Activated CD8-positive, alpha-beta memory T cell treated with anti-CD3 and anti-CD28 coated beads, Interleukin-2, amount 50 U/mL, for 1 hour (primary cell): ENCODE measurements at regions not wholly inside any gene's neighbourhood (a gene's known extent, or its start where the extent isn't known, plus 50 kb on each side); places are given as distances from the start of the nearest gene placed in this dataset.
"Not testable (repeated sequence)": the region's sequence is repeated elsewhere in the genome, so short reads cannot be mapped to it uniquely, and the experiment has no call there.

ENCODE experiments used
- DNase-seq: peaks from one replicate; pipeline ENCODE4 v3.0.0-alpha.2; 2020; ENCODE audit errors: extremely low read depth

- no peak for DNase-seq
Observed at GRCh38 chr3:5690904-5691532, 503.5 kb downstream of the EDEM1 start.

- no peak for DNase-seq
Observed at GRCh38 chr3:5692446-5692845, 504.9 kb downstream of the EDEM1 start.

- no peak for DNase-seq
Observed at GRCh38 chr3:5694266-5694665, 506.8 kb downstream of the EDEM1 start.

- no peak for DNase-seq
Observed at GRCh38 chr3:5698851-5699250, 511.3 kb downstream of the EDEM1 start.

- no peak for DNase-seq
Observed at GRCh38 chr3:5699313-5699712, 511.8 kb downstream of the EDEM1 start.

GRCh38 chr3:5699811-5700210 lies 512.3 kb downstream of the EDEM1 start:
- DNase-seq: no peak

- DNase-seq: not testable (repeated sequence)
Observed at GRCh38 chr3:5701005-5701404, 513.5 kb downstream of the EDEM1 start.

- DNase-seq: no peak
Observed at GRCh38 chr3:5707794-5708193, 520.3 kb downstream of the EDEM1 start.

GRCh38 chr3:5709714-5710113 lies 522.2 kb downstream of the EDEM1 start:
- DNase-seq: no peak

GRCh38 chr3:5710718-5711117 lies 523.2 kb downstream of the EDEM1 start:
- no peak for DNase-seq

GRCh38 chr3:5717254-5717653 lies 529.7 kb downstream of the EDEM1 start:
- DNase-seq: no peak

GRCh38 chr3:5719668-5720067 lies 532.2 kb downstream of the EDEM1 start:
- not testable (repeated sequence) for DNase-seq

GRCh38 chr3:5725801-5726200 lies 538.3 kb downstream of the EDEM1 start:
- DNase-seq: no peak

- no peak for DNase-seq
Observed at GRCh38 chr3:5726621-5727020, 539.1 kb downstream of the EDEM1 start.

- no peak for DNase-seq
Observed at GRCh38 chr3:5727743-5728484, 540.4 kb downstream of the EDEM1 start.

- DNase-seq: no peak
Observed at GRCh38 chr3:5729852-5730251, 542.3 kb downstream of the EDEM1 start.

- DNase-seq: no peak
Observed at GRCh38 chr3:5731100-5731499, 543.6 kb downstream of the EDEM1 start.

GRCh38 chr3:5732081-5732480 lies 544.6 kb downstream of the EDEM1 start:
- no peak for DNase-seq

- no peak for DNase-seq
Observed at GRCh38 chr3:5733995-5734394, 546.5 kb downstream of the EDEM1 start.

- no peak for DNase-seq
Observed at GRCh38 chr3:5735896-5736295, 548.4 kb downstream of the EDEM1 start.

GRCh38 chr3:5739299-5739935 lies 551.9 kb downstream of the EDEM1 start:
- no peak for DNase-seq

- no peak for DNase-seq
Observed at GRCh38 chr3:5739949-5740348, 552.4 kb downstream of the EDEM1 start.

- no peak for DNase-seq
Observed at GRCh38 chr3:5741017-5741416, 553.5 kb downstream of the EDEM1 start.
